ENCODE measurements at regions not wholly inside any gene's neighbourhood (a gene's known extent, or its start where the extent isn't known, plus 50 kb on each side); places are given as distances from the start of the nearest gene placed in this dataset.

- TF ChIP-seq, protein P1, sequence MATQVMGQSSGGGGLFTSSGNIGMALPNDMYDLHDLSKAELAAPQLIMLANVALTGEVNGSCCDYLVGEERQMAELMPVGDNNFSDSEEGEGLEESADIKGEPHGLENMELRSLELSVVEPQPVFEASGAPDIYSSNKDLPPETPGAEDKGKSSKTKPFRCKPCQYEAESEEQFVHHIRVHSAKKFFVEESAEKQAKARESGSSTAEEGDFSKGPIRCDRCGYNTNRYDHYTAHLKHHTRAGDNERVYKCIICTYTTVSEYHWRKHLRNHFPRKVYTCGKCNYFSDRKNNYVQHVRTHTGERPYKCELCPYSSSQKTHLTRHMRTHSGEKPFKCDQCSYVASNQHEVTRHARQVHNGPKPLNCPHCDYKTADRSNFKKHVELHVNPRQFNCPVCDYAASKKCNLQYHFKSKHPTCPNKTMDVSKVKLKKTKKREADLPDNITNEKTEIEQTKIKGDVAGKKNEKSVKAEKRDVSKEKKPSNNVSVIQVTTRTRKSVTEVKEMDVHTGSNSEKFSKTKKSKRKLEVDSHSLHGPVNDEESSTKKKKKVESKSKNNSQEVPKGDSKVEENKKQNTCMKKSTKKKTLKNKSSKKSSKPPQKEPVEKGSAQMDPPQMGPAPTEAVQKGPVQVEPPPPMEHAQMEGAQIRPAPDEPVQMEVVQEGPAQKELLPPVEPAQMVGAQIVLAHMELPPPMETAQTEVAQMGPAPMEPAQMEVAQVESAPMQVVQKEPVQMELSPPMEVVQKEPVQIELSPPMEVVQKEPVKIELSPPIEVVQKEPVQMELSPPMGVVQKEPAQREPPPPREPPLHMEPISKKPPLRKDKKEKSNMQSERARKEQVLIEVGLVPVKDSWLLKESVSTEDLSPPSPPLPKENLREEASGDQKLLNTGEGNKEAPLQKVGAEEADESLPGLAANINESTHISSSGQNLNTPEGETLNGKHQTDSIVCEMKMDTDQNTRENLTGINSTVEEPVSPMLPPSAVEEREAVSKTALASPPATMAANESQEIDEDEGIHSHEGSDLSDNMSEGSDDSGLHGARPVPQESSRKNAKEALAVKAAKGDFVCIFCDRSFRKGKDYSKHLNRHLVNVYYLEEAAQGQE (IDR thresholded peaks at IDR 0.05; ENCODE audit: unreplicated experiment), result no peak
- TF ChIP-seq EZH2 (IDR thresholded peaks at IDR 0.05; ENCODE audit: low read depth, unreplicated experiment) (no peak), STAT1 (IDR thresholded peaks at IDR 0.05; ENCODE audit: unreplicated experiment) (no peak)
These were observed 240.1 kb downstream of the ASXL3 start (continued) for GRCh38 chr18:33818145-33818544.

DNA sequence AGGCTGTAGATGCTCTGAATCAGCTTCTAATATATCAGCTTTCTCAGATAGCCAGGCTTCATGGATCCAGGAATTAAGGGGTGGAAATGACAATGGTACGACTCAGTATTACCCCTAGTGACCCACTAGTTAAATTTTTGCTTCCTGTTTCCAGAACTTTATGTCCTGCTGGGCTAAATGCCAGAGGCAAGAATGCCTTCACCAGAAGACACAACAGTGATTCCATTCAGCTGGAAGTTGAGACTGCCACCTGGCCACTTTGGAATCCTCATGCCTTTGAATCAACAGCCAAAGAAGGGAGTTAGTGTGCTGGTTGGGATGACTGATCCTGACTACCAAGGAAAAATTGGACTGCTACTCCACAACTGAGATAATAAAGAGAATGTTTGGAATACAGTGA, 239.1 kb downstream of the ASXL3 start:
- peaks cover 8% of the 10 kb centered on the region; the same call in 1 of the 3 replicates for H3K4me1 Mint-ChIP-seq
- Histone ChIP-seq H3K4me2 (no peak overlapping the region), H3K4me1 (ENCODE audit: insufficient read depth) (no peaks in the 10 kb centered on the region), H3K9me2 (ENCODE audit: insufficient read depth) (peaks cover 13% of the 10 kb centered on the region), H3K27me3 (ENCODE audit: insufficient read depth) (no peaks in the 10 kb centered on the region), H2AFZ (no peak overlapping the region), H3K27ac (ENCODE audit: low read depth) (no peak overlapping the region), H3K4me3 (no peak overlapping the region), H3K79me2 (replicated peaks; ENCODE audit: insufficient read depth) (no peaks in the 10 kb centered on the region), H3F3A (replicated peaks; ENCODE audit: low read depth) (no peaks in the 10 kb centered on the region), H3K36me3 (ENCODE audit: insufficient read depth) (no peaks in the 10 kb centered on the region), H4K20me1 (replicated peaks; ENCODE audit: insufficient read depth) (no peaks in the 10 kb centered on the region)
- no peak overlapping the region for H3K4me3 Mint-ChIP-seq
- no peaks in the 10 kb centered on the region for H3K27me3 Mint-ChIP-seq (ENCODE audit: insufficient read depth, low read depth, poor library complexity)
- peaks cover 13% of the 10 kb centered on the region for H3K36me3 Mint-ChIP-seq (ENCODE audit: low read depth)
- H3K27ac Mint-ChIP-seq, result no peak overlapping the region
- no peak for ATAC-seq
- H3K9me3 Mint-ChIP-seq, result peaks cover 18% of the 10 kb centered on the region
- TF ChIP-seq ZNF462 (CRISPR knock-in tag; IDR thresholded peaks at IDR 0.05), result no peak
- no peak for TF ChIP-seq JUNB (IDR thresholded peaks at IDR 0.05; ENCODE audit: unreplicated experiment)
- TF ChIP-seq, protein P1 (IDR thresholded peaks at IDR 0.05; ENCODE audit: unreplicated experiment), result no peak
- no peak for TF ChIP-seq POLR2AphosphoS5 (IDR thresholded peaks at IDR 0.05; ENCODE audit: low read depth)
- DNase-seq (ENCODE audit: low spot score), result no peak

All from GM23338 (cell line).